Astrocyte (in vitro differentiated cells and primary cell): ENCODE measurements at regions not wholly inside any gene's neighbourhood (a gene's known extent, or its start where the extent isn't known, plus 50 kb on each side); places are given as distances from the start of the nearest gene placed in this dataset.

Experiments used
- EZH2 ChIP-seq: IDR thresholded peaks from 2 replicates; pipeline ENCODE4 v1.6.1; 2012; ENCODE audit warnings: mild to moderate bottlenecking, low read length, inconsistent platforms; ENCODE audit not compliant: insufficient read depth
- TF ChIP-seq, protein P1 (sequence below): IDR thresholded peaks from 2 replicates; pipeline ENCODE4 v1.5.1; 2011; ENCODE audit warnings: low read depth, mild to moderate bottlenecking, inconsistent platforms, low read length, moderate library complexity; ENCODE audit not compliant: insufficient read depth

DNA sequence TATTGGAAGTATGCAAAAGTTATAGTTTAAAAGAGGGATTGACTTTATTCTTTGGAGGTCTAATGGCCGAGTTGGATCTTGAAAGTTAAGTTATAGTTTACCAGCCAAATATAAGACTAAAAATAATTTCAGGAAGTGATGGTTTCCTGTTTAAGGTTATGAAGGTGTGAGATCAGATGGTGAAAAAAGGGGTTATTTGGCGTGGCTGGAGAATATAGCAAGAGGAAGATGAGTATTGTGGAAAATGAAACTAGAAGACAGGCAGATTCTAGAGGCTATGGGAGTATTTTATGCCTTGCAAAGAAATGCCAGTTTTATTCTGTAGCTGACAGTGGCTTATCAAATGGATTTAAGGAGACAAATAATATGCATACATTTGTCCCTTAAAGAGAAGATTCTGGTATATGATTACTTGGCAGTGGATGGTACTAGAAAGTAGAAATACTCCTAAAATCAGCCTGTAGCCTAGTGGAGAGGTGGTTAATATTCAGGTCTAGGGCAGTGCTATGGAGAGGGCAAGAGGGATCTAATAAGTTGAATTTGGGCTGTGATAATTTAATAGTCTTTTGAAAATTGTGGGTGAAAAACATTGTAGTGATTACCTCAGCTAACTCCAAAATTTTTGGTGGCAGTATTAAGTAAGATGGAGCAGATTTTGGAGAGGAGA is 1091.8 kb upstream of the ATXN7L3B start:
- TF ChIP-seq, protein P1, sequence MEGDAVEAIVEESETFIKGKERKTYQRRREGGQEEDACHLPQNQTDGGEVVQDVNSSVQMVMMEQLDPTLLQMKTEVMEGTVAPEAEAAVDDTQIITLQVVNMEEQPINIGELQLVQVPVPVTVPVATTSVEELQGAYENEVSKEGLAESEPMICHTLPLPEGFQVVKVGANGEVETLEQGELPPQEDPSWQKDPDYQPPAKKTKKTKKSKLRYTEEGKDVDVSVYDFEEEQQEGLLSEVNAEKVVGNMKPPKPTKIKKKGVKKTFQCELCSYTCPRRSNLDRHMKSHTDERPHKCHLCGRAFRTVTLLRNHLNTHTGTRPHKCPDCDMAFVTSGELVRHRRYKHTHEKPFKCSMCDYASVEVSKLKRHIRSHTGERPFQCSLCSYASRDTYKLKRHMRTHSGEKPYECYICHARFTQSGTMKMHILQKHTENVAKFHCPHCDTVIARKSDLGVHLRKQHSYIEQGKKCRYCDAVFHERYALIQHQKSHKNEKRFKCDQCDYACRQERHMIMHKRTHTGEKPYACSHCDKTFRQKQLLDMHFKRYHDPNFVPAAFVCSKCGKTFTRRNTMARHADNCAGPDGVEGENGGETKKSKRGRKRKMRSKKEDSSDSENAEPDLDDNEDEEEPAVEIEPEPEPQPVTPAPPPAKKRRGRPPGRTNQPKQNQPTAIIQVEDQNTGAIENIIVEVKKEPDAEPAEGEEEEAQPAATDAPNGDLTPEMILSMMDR: no peak
- TF ChIP-seq EZH2: no peak
